Fibroblast of the conjunctiva (primary cell): ENCODE measurements at regions not wholly inside any gene's neighbourhood (a gene's known extent, or its start where the extent isn't known, plus 50 kb on each side); places are given as distances from the start of the nearest gene placed in this dataset.
"Not testable (repeated sequence)": the region's sequence is repeated elsewhere in the genome, so short reads cannot be mapped to it uniquely, and the experiment has no call there.

Experiments
- DNase-seq: peaks from one replicate; pipeline ENCODE4 v3.0.0-alpha.2; 2010; ENCODE audit warnings: low read depth

- no peak for DNase-seq
Measured at GRCh38 chr7:131636092-131636491, 79.7 kb upstream of the PODXL start.

- not testable (repeated sequence) for DNase-seq
Measured at GRCh38 chr7:131634197-131634596, 77.8 kb upstream of the PODXL start.

GRCh38 chr7:131633342-131633843, 77.0 kb upstream of the PODXL start:
- DNase-seq = peak; percentile 9

GRCh38 chr7:131630427-131630826, 74.0 kb upstream of the PODXL start:
- no peak for DNase-seq

- no peak for DNase-seq
Measured at GRCh38 chr7:131629217-131629882, 72.9 kb upstream of the PODXL start.

- no peak for DNase-seq
Measured at GRCh38 chr7:131628634-131629033, 72.2 kb upstream of the PODXL start.

GRCh38 chr7:131627735-131628190, 71.3 kb upstream of the PODXL start:
- no peak for DNase-seq

GRCh38 chr7:131626643-131627042, 70.2 kb upstream of the PODXL start:
- no peak for DNase-seq

GRCh38 chr7:131625817-131626372, 69.5 kb upstream of the PODXL start:
- no peak for DNase-seq

GRCh38 chr7:131625345-131625744, 68.9 kb upstream of the PODXL start:
- DNase-seq = not testable (repeated sequence)

- DNase-seq = no peak
Measured at GRCh38 chr7:131624536-131624935, 68.1 kb upstream of the PODXL start.

- DNase-seq = no peak
Measured at GRCh38 chr7:131623154-131623553, 66.7 kb upstream of the PODXL start.

GRCh38 chr7:131621652-131622051, 65.2 kb upstream of the PODXL start:
- DNase-seq = no peak

GRCh38 chr7:131620673-131621609, 64.5 kb upstream of the PODXL start:
- no peak for DNase-seq

- DNase-seq = no peak
Measured at GRCh38 chr7:131619336-131620305, 63.2 kb upstream of the PODXL start.

- DNase-seq = no peak
Measured at GRCh38 chr7:131618391-131618790, 62.0 kb upstream of the PODXL start.

GRCh38 chr7:131616487-131617200, 60.2 kb upstream of the PODXL start:
- DNase-seq = no peak

GRCh38 chr7:131613909-131614308, 57.5 kb upstream of the PODXL start:
- DNase-seq = no peak

- DNase-seq = no peak
Measured at GRCh38 chr7:131610007-131610406, 53.6 kb upstream of the PODXL start.

- DNase-seq = no peak
Measured at GRCh38 chr7:131608116-131608500, 51.7 kb upstream of the PODXL start.
